ENCODE measurements at regions not wholly inside any gene's neighbourhood (a gene's known extent, or its start where the extent isn't known, plus 50 kb on each side); places are given as distances from the start of the nearest gene placed in this dataset.

DNA sequence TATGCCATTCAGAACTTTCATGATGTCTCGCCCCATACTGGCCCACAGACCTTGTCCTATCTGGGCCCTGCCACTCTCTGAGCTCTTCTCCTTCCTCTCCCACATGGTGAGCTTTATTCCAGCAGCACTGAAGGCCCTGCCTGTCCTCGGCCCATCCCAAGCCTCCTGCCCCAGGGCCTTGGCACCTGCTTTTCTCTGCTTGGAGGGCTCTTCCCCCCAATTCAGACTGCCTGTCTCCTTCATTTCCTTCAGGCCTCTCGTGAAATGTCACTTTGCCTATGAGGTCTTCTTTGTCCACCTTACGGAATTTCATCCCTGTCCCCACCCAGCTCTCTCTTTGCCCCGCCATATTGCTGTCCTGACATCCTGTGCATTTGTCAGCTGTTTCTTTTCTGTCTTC, 191.7 kb upstream of the POU3F1 start:
- 83% methylated on average over 3 to 5 of the region's 5 CpGs for WGBS, 2 donors (ENCODE audit: low coverage in 1 of 2)
- ATAC-seq, result no peak
- H3K36me3 ChIP-seq, result no peaks in the 10 kb centered on the region

DNA sequence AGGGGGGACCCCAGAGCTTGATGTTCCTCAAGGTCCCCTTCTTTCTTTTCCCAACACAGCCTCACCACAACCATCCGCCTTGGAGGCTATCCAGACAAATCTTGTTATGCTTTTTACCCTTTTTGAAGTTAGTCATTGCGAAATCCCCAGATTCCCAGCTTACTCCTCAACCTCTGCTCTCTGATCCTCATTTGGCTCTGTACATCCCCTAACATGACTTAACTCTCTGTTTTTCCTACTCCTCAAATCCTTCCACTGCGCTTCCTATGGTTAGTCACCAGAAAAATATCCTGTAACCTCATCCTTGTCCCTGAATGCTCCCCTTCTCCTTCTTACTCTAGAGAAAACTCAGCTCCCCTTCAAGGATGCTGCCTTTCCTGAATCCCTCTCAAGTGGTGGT, 189.1 kb upstream of the POU3F1 start:
- Histone ChIP-seq H3K9me3 (peaks cover 0 to 10% (median 0%) of the 10 kb centered on the region in 3 donors), H3K36me3 (no peaks in the 10 kb centered on the region), H3K27ac (no peak overlapping the region), H3K4me1 (no peaks in the 10 kb centered on the region), H3K4me3 (no peak overlapping the region), H3K27me3 (peaks cover 35% of the 10 kb centered on the region)
- ATAC-seq, result no peak
- 63 to 73% methylated on average over 2 to 3 of the region's 3 CpGs for WGBS, 2 donors (ENCODE audit: low coverage in 1 of 2)
- TF ChIP-seq EP300 (IDR thresholded peaks at IDR 0.05), result no peak
- TF ChIP-seq, protein P1, sequence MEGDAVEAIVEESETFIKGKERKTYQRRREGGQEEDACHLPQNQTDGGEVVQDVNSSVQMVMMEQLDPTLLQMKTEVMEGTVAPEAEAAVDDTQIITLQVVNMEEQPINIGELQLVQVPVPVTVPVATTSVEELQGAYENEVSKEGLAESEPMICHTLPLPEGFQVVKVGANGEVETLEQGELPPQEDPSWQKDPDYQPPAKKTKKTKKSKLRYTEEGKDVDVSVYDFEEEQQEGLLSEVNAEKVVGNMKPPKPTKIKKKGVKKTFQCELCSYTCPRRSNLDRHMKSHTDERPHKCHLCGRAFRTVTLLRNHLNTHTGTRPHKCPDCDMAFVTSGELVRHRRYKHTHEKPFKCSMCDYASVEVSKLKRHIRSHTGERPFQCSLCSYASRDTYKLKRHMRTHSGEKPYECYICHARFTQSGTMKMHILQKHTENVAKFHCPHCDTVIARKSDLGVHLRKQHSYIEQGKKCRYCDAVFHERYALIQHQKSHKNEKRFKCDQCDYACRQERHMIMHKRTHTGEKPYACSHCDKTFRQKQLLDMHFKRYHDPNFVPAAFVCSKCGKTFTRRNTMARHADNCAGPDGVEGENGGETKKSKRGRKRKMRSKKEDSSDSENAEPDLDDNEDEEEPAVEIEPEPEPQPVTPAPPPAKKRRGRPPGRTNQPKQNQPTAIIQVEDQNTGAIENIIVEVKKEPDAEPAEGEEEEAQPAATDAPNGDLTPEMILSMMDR (IDR thresholded peaks at IDR 0.05), result no peak
- no peak for TF ChIP-seq POLR2AphosphoS5 (IDR thresholded peaks at IDR 0.05)
- TF ChIP-seq POLR2A (IDR thresholded peaks at IDR 0.05), result no peak

More for the DNA sequence above, 191.7 kb upstream of the POU3F1 start:
- no peaks in the 10 kb centered on the region for H3K4me1 ChIP-seq
- H3K9me3 ChIP-seq, result no peaks in the 10 kb centered on the region
- H3K4me3 ChIP-seq, result no peak overlapping the region
- peaks cover 35% of the 10 kb centered on the region for H3K27me3 ChIP-seq
- TF ChIP-seq POLR2AphosphoS5 (IDR thresholded peaks at IDR 0.05) (no peak), POLR2A (IDR thresholded peaks at IDR 0.05) (no peak), EP300 (IDR thresholded peaks at IDR 0.05) (no peak)
- TF ChIP-seq, protein P1 (IDR thresholded peaks at IDR 0.05), result no peak
- H3K27ac ChIP-seq, result no peak overlapping the region

GRCh38 chr1:38231941-38232340, 185.3 kb upstream of the POU3F1 start:
- Histone ChIP-seq H3K9me3 (peaks cover 0 to 10% (median 0%) of the 10 kb centered on the region in 3 donors), H3K4me1 (no peaks in the 10 kb centered on the region), H3K27ac (no peak overlapping the region), H3K27me3 (peaks cover 13% of the 10 kb centered on the region), H3K36me3 (no peaks in the 10 kb centered on the region), H3K4me3 (no peak overlapping the region)
- ATAC-seq, result no peak
- WGBS, 2 donors (ENCODE audit: low coverage in 1 of 2), result 67 to 80% methylated on average over 1 of the region's 1 CpG
- no peak for TF ChIP-seq POLR2AphosphoS5 (IDR thresholded peaks at IDR 0.05)
- no peak for TF ChIP-seq POLR2A (IDR thresholded peaks at IDR 0.05)

- no peak for ATAC-seq
- Histone ChIP-seq H3K27me3 (no peaks in the 10 kb centered on the region), H3K9me3 (peaks cover 0 to 10% (median 0%) of the 10 kb centered on the region in 3 donors), H3K4me3 (no peak overlapping the region), H3K4me1 (no peaks in the 10 kb centered on the region), H3K36me3 (no peaks in the 10 kb centered on the region), H3K27ac (no peak overlapping the region)
- no peak for TF ChIP-seq POLR2AphosphoS5 (IDR thresholded peaks at IDR 0.05)
- TF ChIP-seq POLR2A (IDR thresholded peaks at IDR 0.05), result no peak
- TF ChIP-seq EP300 (IDR thresholded peaks at IDR 0.05), result no peak
- TF ChIP-seq, protein P1 (IDR thresholded peaks at IDR 0.05), result no peak
- WGBS, 2 donors (ENCODE audit: low coverage in 1 of 2), result 76% methylated on average over 3 of the region's 3 CpGs; no CpG with 5 or more reads in 1 of the 2 donors
Measured at GRCh38 chr1:38228718-38229117, 182.1 kb upstream of the POU3F1 start.

GRCh38 chr1:38225745-38226144, 179.2 kb upstream of the POU3F1 start:
- TF ChIP-seq POLR2AphosphoS5 (IDR thresholded peaks at IDR 0.05) (no peak), EP300 (IDR thresholded peaks at IDR 0.05) (no peak), POLR2A (IDR thresholded peaks at IDR 0.05) (no peak)
- TF ChIP-seq, protein P1 (IDR thresholded peaks at IDR 0.05), result no peak
- no peak for ATAC-seq
- Histone ChIP-seq H3K27ac (no peak overlapping the region), H3K36me3 (no peaks in the 10 kb centered on the region), H3K27me3 (peaks cover 10% of the 10 kb centered on the region), H3K4me3 (no peak overlapping the region), H3K9me3 (no peaks in the 10 kb centered on the region), H3K4me1 (no peaks in the 10 kb centered on the region)
- WGBS, 2 donors (ENCODE audit: low coverage in 1 of 2), result 90 to 96% methylated on average over 3 of the region's 3 CpGs
